ENCODE measurements at regions not wholly inside any gene's neighbourhood (a gene's known extent, or its start where the extent isn't known, plus 50 kb on each side); places are given as distances from the start of the nearest gene placed in this dataset.

GRCh38 chr9:88933607-88934379 is 57.5 kb upstream of the S1PR3 start:
- TF ChIP-seq CTCF (IDR thresholded peaks at IDR 0.05; ENCODE audit: low read length) (no peak), EZH2phosphoT487 (IDR thresholded peaks at IDR 0.05; ENCODE audit: low read length) (no peak), EZH2 (optimal IDR thresholded peaks at IDR 0.05; ENCODE audit: low read depth, low read length) (no peak)
